CD8-positive, alpha-beta memory T cell (primary cell): ENCODE measurements at regions not wholly inside any gene's neighbourhood (a gene's known extent, or its start where the extent isn't known, plus 50 kb on each side); places are given as distances from the start of the nearest gene placed in this dataset.
"Not testable (repeated sequence)": the region's sequence is repeated elsewhere in the genome, so short reads cannot be mapped to it uniquely, and the experiment has no call there.

Experiments used
- CTCF ChIA-PET: fragments of 350-600 bp; sonication (Branson Sonifier 250); formaldehyde crosslinking; loops from one replicate; lab custom pipeline; 2021; ENCODE audit warnings: antibody characterized with exemption; lab: Charles Lee
- POLR2A ChIA-PET: fragments of 350-600 bp; sonication (Branson Sonifier 250); formaldehyde crosslinking; loops from one replicate; lab custom pipeline; 2021; ENCODE audit warnings: antibody characterized with exemption; lab: Charles Lee
- DNase-seq, 5 donors: peaks; one replicate each; pipeline versions ENCODE4 v3.0.0 to v3.0.0-alpha.2; 2020 to 2022; ENCODE audit warnings: mixed read lengths in 1 of 5
- H3K27ac ChIP-seq: one replicate; pipeline ENCODE4 v1.7.0; 2013; ENCODE audit warnings: low read depth, mild to moderate bottlenecking, low read length, moderate library complexity
- H3K27me3 ChIP-seq: 2 replicates; pipeline ENCODE4 v1.7.0; 2013; ENCODE audit warnings: low read length, mild to moderate bottlenecking; ENCODE audit not compliant: insufficient read depth, poor library complexity, severe bottlenecking
- H3K36me3 ChIP-seq: 2 replicates; pipeline ENCODE4 v1.7.0; 2013; ENCODE audit warnings: mild to moderate bottlenecking, low read length, moderate library complexity; ENCODE audit not compliant: insufficient read depth
- H3K4me1 ChIP-seq: 2 replicates; pipeline ENCODE4 v1.7.0; 2013; ENCODE audit warnings: mild to moderate bottlenecking, low read length, moderate library complexity; ENCODE audit not compliant: insufficient read depth
- H3K4me3 ChIP-seq: 2 replicates; pipeline ENCODE4 v1.7.0; 2013; ENCODE audit warnings: mild to moderate bottlenecking, low read length
- H3K9me3 ChIP-seq: 2 replicates; pipeline ENCODE4 v1.7.0; 2013; ENCODE audit warnings: mild to moderate bottlenecking, low read length
- H3K27ac Mint-ChIP-seq, 8 donors: one replicate each; pipeline ENCODE4 v1.8.0; 2020 to 2021; ENCODE audit warnings: mixed read lengths in 8 of 8, mild to moderate bottlenecking in 6 of 8, inconsistent platforms in 3 of 8, moderate library complexity in 3 of 8
- H3K27me3 Mint-ChIP-seq, 2 donors: one replicate each; pipeline ENCODE4 v1.8.0; 2020 to 2021; ENCODE audit warnings: mixed read lengths in 2 of 2, mild to moderate bottlenecking in 1 of 2, moderate library complexity in 1 of 2
- H3K36me3 Mint-ChIP-seq, 3 donors: one replicate each; pipeline ENCODE4 v1.8.0; 2020 to 2021; ENCODE audit warnings: mixed read lengths in 3 of 3, inconsistent platforms in 1 of 3, mild to moderate bottlenecking in 1 of 3
- H3K4me1 Mint-ChIP-seq, 3 donors: one replicate each; pipeline ENCODE4 v1.8.0; 2020 to 2021; ENCODE audit warnings: mixed read lengths in 3 of 3, inconsistent platforms in 1 of 3, mild to moderate bottlenecking in 1 of 3
- H3K4me3 Mint-ChIP-seq, 7 donors: one replicate each; pipeline ENCODE4 v1.8.0; 2020 to 2021; ENCODE audit warnings: mixed read lengths in 7 of 7, mild to moderate bottlenecking in 6 of 7, moderate library complexity in 4 of 7, inconsistent platforms in 2 of 7
- H3K9me3 Mint-ChIP-seq, 5 donors: one replicate each; pipeline ENCODE4 v1.8.0; 2020 to 2022; ENCODE audit warnings: mixed read lengths in 5 of 5, mild to moderate bottlenecking in 3 of 5, moderate library complexity in 2 of 5, inconsistent platforms in 1 of 5

- H3K27ac Mint-ChIP-seq = no peak overlapping the region
- H3K9me3 Mint-ChIP-seq = peaks cover 0 to 2% (median 0%) of the 10 kb centered on the region in 5 donors
- H3K27me3 ChIP-seq = no peaks in the 10 kb centered on the region
- no peaks in the 10 kb centered on the region for H3K4me1 ChIP-seq
- H3K9me3 ChIP-seq = no peaks in the 10 kb centered on the region
- H3K27ac ChIP-seq = no peak overlapping the region
- ChIA-PET POLR2A (no interaction called here), CTCF (interaction anchor here (1.3 kb wide), 1 partner anchor 469 kb away, joined by 5 read pairs; no protein-coding TSS in a partner anchor)
- H3K36me3 Mint-ChIP-seq = peaks cover 0 to 2% (median 0%) of the 10 kb centered on the region in 3 donors
- peaks cover 13 to 26% of the 10 kb centered on the region in 2 donors for H3K27me3 Mint-ChIP-seq
- DNase-seq = no peak
- no peaks in the 10 kb centered on the region for H3K4me1 Mint-ChIP-seq
- H3K36me3 ChIP-seq = no peaks in the 10 kb centered on the region
- H3K4me3 ChIP-seq = no peak overlapping the region
- H3K4me3 Mint-ChIP-seq = no peak overlapping the region
These were observed 105.3 kb downstream of the PCSK1 start for GRCh38 chr5:96327722-96328121.

GRCh38 chr5:96326902-96327301, 106.1 kb downstream of the PCSK1 start:
- H3K4me1 ChIP-seq = no peaks in the 10 kb centered on the region
- no peak overlapping the region for H3K27ac ChIP-seq
- no peak overlapping the region for H3K27ac Mint-ChIP-seq
- H3K9me3 Mint-ChIP-seq = peaks cover 0 to 2% (median 0%) of the 10 kb centered on the region in 5 donors
- no peak overlapping the region for H3K4me3 Mint-ChIP-seq
- DNase-seq = no peak
- no peak overlapping the region for H3K4me3 ChIP-seq
- peaks cover 11 to 21% of the 10 kb centered on the region in 2 donors for H3K27me3 Mint-ChIP-seq
- no peaks in the 10 kb centered on the region for H3K36me3 ChIP-seq
- no peaks in the 10 kb centered on the region for H3K9me3 ChIP-seq
- H3K36me3 Mint-ChIP-seq = peaks cover 0 to 2% (median 0%) of the 10 kb centered on the region in 3 donors
- H3K4me1 Mint-ChIP-seq = no peaks in the 10 kb centered on the region
- CTCF ChIA-PET = no interaction called here
- no peaks in the 10 kb centered on the region for H3K27me3 ChIP-seq
- POLR2A ChIA-PET = no interaction called here

DNA sequence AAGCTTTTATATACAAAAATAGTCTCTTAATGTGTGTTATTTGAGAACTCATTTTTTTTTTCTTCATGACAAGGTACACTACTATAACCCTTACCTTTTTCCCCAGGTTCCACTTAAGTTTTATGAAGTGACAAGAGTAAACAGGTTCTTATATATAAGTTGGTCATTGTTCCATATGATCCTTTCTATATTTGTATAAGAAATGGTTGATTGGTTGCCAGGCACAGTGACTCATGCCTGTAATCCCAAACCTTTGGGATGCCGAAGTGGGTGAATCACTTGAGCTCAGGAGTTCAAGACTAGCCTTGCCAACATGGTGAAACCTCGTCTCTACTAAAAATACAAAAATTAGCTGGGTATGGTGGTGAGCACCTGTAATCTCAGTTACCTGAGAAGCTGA, 108.3 kb downstream of the PCSK1 start:
- POLR2A ChIA-PET = no interaction called here
- Histone ChIP-seq H3K36me3 (no peaks in the 10 kb centered on the region), H3K27me3 (no peaks in the 10 kb centered on the region), H3K27ac (no peak overlapping the region), H3K9me3 (no peaks in the 10 kb centered on the region), H3K4me1 (no peaks in the 10 kb centered on the region), H3K4me3 (no peak overlapping the region)
- H3K36me3 Mint-ChIP-seq = peaks cover 0 to 2% (median 0%) of the 10 kb centered on the region in 3 donors
- peaks cover 0 to 2% (median 0%) of the 10 kb centered on the region in 5 donors for H3K9me3 Mint-ChIP-seq
- CTCF ChIA-PET = interaction anchor here (2.0 kb wide), 1 partner anchor 11 kb away, joined by 15 read pairs; no protein-coding TSS in a partner anchor
- no peak overlapping the region for H3K4me3 Mint-ChIP-seq
- H3K4me1 Mint-ChIP-seq = no peaks in the 10 kb centered on the region
- H3K27ac Mint-ChIP-seq = no peak overlapping the region
- DNase-seq = no peak
- H3K27me3 Mint-ChIP-seq = peaks cover 9 to 12% of the 10 kb centered on the region in 2 donors

DNA sequence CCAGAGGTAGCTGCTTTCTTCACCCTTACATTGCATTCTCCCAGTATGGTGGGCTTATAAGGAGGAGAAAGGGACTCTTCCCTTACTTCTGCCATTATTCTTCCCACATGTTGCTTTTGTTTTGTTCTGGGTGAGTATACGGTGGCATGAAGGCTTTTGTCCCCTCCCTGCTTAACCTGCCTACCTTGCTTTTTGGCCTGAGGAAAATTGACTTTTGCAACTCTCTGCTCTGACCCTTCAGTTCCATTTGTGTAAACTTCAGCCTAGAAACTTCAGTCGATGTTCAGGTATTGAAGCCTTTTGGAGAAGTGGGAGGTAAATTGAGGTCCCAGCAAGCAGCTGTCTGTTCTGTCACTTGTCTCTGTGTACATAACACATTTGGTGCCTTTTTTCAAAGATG, 110.2 kb downstream of the PCSK1 start:
- Histone ChIP-seq H3K4me1 (no peaks in the 10 kb centered on the region), H3K36me3 (no peaks in the 10 kb centered on the region), H3K27me3 (no peaks in the 10 kb centered on the region), H3K4me3 (no peak overlapping the region), H3K9me3 (no peaks in the 10 kb centered on the region), H3K27ac (no peak overlapping the region)
- peaks cover 0 to 2% (median 0%) of the 10 kb centered on the region in 5 donors for H3K9me3 Mint-ChIP-seq
- H3K27ac Mint-ChIP-seq = no peak overlapping the region
- no peaks in the 10 kb centered on the region for H3K4me1 Mint-ChIP-seq
- POLR2A ChIA-PET = no interaction called here
- H3K4me3 Mint-ChIP-seq = no peak overlapping the region
- peaks cover 0 to 2% (median 0%) of the 10 kb centered on the region in 3 donors for H3K36me3 Mint-ChIP-seq
- CTCF ChIA-PET = interaction anchor here (0.8 kb wide), 1 partner anchor 464 kb away, joined by 4 read pairs; no protein-coding TSS in a partner anchor
- no peak for DNase-seq
- H3K27me3 Mint-ChIP-seq = peaks cover 3 to 12% of the 10 kb centered on the region in 2 donors

DNA sequence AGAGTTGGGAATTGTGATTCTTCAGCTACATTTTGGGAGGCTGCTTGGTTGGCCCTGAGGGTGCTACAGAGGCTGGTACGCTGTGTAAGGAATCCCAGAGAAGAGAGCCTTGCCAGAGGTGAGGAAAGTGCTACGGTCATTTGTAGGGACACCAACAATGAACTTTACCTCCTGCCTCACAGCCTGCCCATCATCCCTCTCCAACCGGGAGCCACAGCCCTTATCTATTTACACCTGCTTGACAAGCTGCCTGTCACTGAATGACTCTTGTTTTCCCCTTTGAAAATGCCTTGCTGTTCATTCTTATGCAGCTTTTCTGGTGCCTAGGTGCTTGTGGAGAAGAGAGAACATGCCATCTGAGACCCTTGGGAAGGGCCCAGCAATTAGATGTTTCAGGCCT, 110.8 kb downstream of the PCSK1 start:
- Histone ChIP-seq H3K4me3 (no peak overlapping the region), H3K27ac (no peak overlapping the region), H3K36me3 (no peaks in the 10 kb centered on the region), H3K9me3 (no peaks in the 10 kb centered on the region), H3K4me1 (no peaks in the 10 kb centered on the region), H3K27me3 (no peaks in the 10 kb centered on the region)
- ChIA-PET CTCF (no interaction called here), POLR2A (no interaction called here)
- no peak overlapping the region for H3K4me3 Mint-ChIP-seq
- H3K4me1 Mint-ChIP-seq = no peaks in the 10 kb centered on the region
- H3K9me3 Mint-ChIP-seq = peaks cover 0 to 2% (median 0%) of the 10 kb centered on the region in 5 donors
- H3K27ac Mint-ChIP-seq = no peak overlapping the region
- H3K36me3 Mint-ChIP-seq = peaks cover 0 to 2% (median 0%) of the 10 kb centered on the region in 3 donors
- no peak for DNase-seq
- H3K27me3 Mint-ChIP-seq = peaks cover 3 to 12% of the 10 kb centered on the region in 2 donors

DNA sequence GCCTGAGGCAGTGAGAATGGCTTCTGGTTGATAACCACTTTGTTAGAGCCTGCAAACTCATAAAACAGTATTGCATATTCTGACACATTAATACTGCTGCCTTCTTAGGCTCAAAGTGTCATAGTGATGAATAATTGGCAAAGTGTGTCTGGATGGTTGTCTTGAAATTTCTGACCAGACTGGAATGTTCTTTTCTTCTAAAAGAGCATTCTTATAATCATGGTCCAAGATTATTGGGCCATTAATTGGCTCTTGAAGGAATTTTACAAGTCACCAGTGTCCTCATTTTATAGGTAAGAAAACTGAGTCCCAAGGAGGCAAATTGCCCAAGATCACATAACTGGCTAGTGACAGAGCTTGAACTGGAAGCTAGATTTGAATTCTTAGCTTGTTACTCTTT, 111.7 kb downstream of the PCSK1 start:
- DNase-seq = no peak
- H3K4me1 ChIP-seq = no peaks in the 10 kb centered on the region
- Mint-ChIP-seq H3K4me1 (no peaks in the 10 kb centered on the region), H3K4me3 (no peak overlapping the region), H3K27me3 (peaks cover 0 to 8% of the 10 kb centered on the region in 2 donors), H3K9me3 (peaks cover 0 to 2% (median 0%) of the 10 kb centered on the region in 5 donors), H3K36me3 (peaks cover 0 to 2% (median 0%) of the 10 kb centered on the region in 3 donors), H3K27ac (no peak overlapping the region)
- no peak overlapping the region for H3K4me3 ChIP-seq
- H3K27ac ChIP-seq = no peak overlapping the region
- ChIA-PET CTCF (no interaction called here), POLR2A (no interaction called here)
- no peaks in the 10 kb centered on the region for H3K27me3 ChIP-seq
- H3K9me3 ChIP-seq = no peaks in the 10 kb centered on the region
- H3K36me3 ChIP-seq = no peaks in the 10 kb centered on the region

GRCh38 chr5:96320797-96321196, 112.3 kb downstream of the PCSK1 start:
- Histone ChIP-seq H3K9me3 (no peaks in the 10 kb centered on the region), H3K4me3 (no peak overlapping the region), H3K27me3 (no peaks in the 10 kb centered on the region), H3K36me3 (no peaks in the 10 kb centered on the region), H3K4me1 (no peaks in the 10 kb centered on the region), H3K27ac (no peak overlapping the region)
- Mint-ChIP-seq H3K4me3 (no peak overlapping the region), H3K36me3 (no peaks in the 10 kb centered on the region), H3K9me3 (peaks cover 0 to 2% (median 0%) of the 10 kb centered on the region in 5 donors), H3K27me3 (peaks cover 0 to 4% of the 10 kb centered on the region in 2 donors), H3K4me1 (no peaks in the 10 kb centered on the region), H3K27ac (no peak overlapping the region)
- ChIA-PET POLR2A (no interaction called here), CTCF (no interaction called here)
- no peak for DNase-seq

GRCh38 chr5:96319981-96320739, 112.9 kb downstream of the PCSK1 start:
- H3K36me3 ChIP-seq, H3K27me3 ChIP-seq, POLR2A ChIA-PET, CTCF ChIA-PET, H3K4me3 Mint-ChIP-seq, H3K9me3 ChIP-seq, H3K36me3 Mint-ChIP-seq, H3K4me1 ChIP-seq, H3K4me1 Mint-ChIP-seq, DNase-seq, H3K27me3 Mint-ChIP-seq, H3K27ac Mint-ChIP-seq, H3K4me3 ChIP-seq, H3K9me3 Mint-ChIP-seq, H3K27ac ChIP-seq: not testable (repeated sequence)
